HEK293T (cell line): ENCODE measurements at regions not wholly inside any gene's neighbourhood (a gene's known extent, or its start where the extent isn't known, plus 50 kb on each side); places are given as distances from the start of the nearest gene placed in this dataset.

Source experiments
- CTCF ChIA-PET: fragments of 350-600 bp; formaldehyde crosslinking; extraction: SDS; loops from one replicate; lab custom pipeline; 2021; ENCODE audit warnings: antibody characterized with exemption, inconsistent platforms; lab: Yijun Ruan, JAX
- POLR2A ChIA-PET: fragments of 350-600 bp; formaldehyde crosslinking; extraction: SDS; loops from one replicate; lab custom pipeline; 2020; ENCODE audit warnings: antibody characterized with exemption, inconsistent platforms; lab: Yijun Ruan, JAX
- DNase-seq: peaks from one replicate; pipeline ENCODE4 v3.0.0; 2012; ENCODE audit warnings: mixed read lengths; ENCODE audit errors: extremely low spot score
- ARNT ChIP-seq: fragments of 450-650 bp; IDR thresholded peaks from 2 replicates; pipeline ENCODE4 v1.6.1; 2017; ENCODE audit warnings: mild to moderate bottlenecking
- BHLHE40 ChIP-seq: fragments of 450-650 bp; IDR thresholded peaks from 2 replicates; pipeline ENCODE4 v1.6.1; 2016; ENCODE audit warnings: mild to moderate bottlenecking, moderate library complexity, borderline replicate concordance
- CTBP1 ChIP-seq: fragments of 450-650 bp; IDR thresholded peaks from 2 replicates; pipeline ENCODE4 v1.6.1; 2016; ENCODE audit warnings: borderline replicate concordance
- ELF4 ChIP-seq: fragments of 450-650 bp; IDR thresholded peaks from 2 replicates; pipeline ENCODE4 v1.6.1; 2017; ENCODE audit warnings: antibody characterized with exemption
- FOXA1 ChIP-seq: fragments of 450-650 bp; IDR thresholded peaks from 2 replicates; pipeline ENCODE4 v1.6.1; 2016; ENCODE audit warnings: mild to moderate bottlenecking
- FOXK2 ChIP-seq: fragments of 450-650 bp; IDR thresholded peaks from 2 replicates; pipeline ENCODE4 v1.6.1; 2016; ENCODE audit warnings: mild to moderate bottlenecking
- FOXM1 ChIP-seq: fragments of 450-650 bp; IDR thresholded peaks from 2 replicates; pipeline ENCODE4 v1.6.1; 2017; ENCODE audit warnings: mild to moderate bottlenecking, borderline replicate concordance
- HDGF ChIP-seq: fragments of 450-650 bp; IDR thresholded peaks from 2 replicates; pipeline ENCODE4 v1.6.1; 2017; ENCODE audit warnings: antibody characterized with exemption, borderline replicate concordance
- L3MBTL2 ChIP-seq: fragments of 450-650 bp; conservative IDR thresholded peaks from 2 replicates; pipeline ENCODE4 v1.6.1; 2016; ENCODE audit warnings: mild to moderate bottlenecking
- LEF1 ChIP-seq: fragments of 450-650 bp; IDR thresholded peaks from 2 replicates; pipeline ENCODE4 v1.6.1; 2017; ENCODE audit warnings: mild to moderate bottlenecking, borderline replicate concordance
- NFRKB ChIP-seq: fragments of 450-650 bp; IDR thresholded peaks from 2 replicates; pipeline ENCODE4 v1.6.1; 2016; ENCODE audit warnings: mild to moderate bottlenecking, moderate library complexity
- PKNOX1 ChIP-seq: fragments of 450-650 bp; IDR thresholded peaks from 2 replicates; pipeline ENCODE4 v1.6.1; 2016
- SP1 ChIP-seq: fragments of 450-650 bp; IDR thresholded peaks from 2 replicates; pipeline ENCODE4 v1.6.1; 2017
- SUZ12 ChIP-seq: fragments of 450-650 bp; IDR thresholded peaks from 2 replicates; pipeline ENCODE4 v1.6.1; 2016; ENCODE audit warnings: mild to moderate bottlenecking
- TARDBP ChIP-seq: fragments of 450-650 bp; IDR thresholded peaks from 2 replicates; pipeline ENCODE4 v1.6.1; 2016
- ZNF384 ChIP-seq: fragments of 450-650 bp; IDR thresholded peaks from 2 replicates; pipeline ENCODE4 v1.6.1; 2016

- ChIA-PET CTCF (no interaction called here), POLR2A (no interaction called here)
- TF ChIP-seq FOXM1 (no peak), ARNT (no peak), SP1 (no peak), FOXK2 (no peak), TARDBP (no peak), HDGF (no peak), ZNF384 (no peak), ELF4 (no peak), LEF1 (no peak), PKNOX1 (no peak), BHLHE40 (no peak), FOXA1 (no peak), CTBP1 (no peak), SUZ12 (no peak), NFRKB (no peak), L3MBTL2 (no peak)
- DNase-seq, result no peak
Measured at GRCh38 chr16:26524281-26524680, 542.4 kb upstream of the C16orf82 start.

GRCh38 chr16:26524846-26525245 lies 541.9 kb upstream of the C16orf82 start:
- DNase-seq, result no peak
- CTCF ChIA-PET, result no interaction called here
- TF ChIP-seq FOXA1, result no peak
- no peak for TF ChIP-seq HDGF
- no peak for TF ChIP-seq FOXM1
- no peak for TF ChIP-seq ARNT
- TF ChIP-seq ELF4, result no peak
- TF ChIP-seq NFRKB, result no peak
- no peak for TF ChIP-seq FOXK2
- TF ChIP-seq L3MBTL2, result no peak
- TF ChIP-seq LEF1, result no peak
- TF ChIP-seq TARDBP, result no peak
- TF ChIP-seq SP1, result no peak
- TF ChIP-seq CTBP1, result no peak
- TF ChIP-seq PKNOX1, result no peak
- no peak for TF ChIP-seq SUZ12
- TF ChIP-seq ZNF384, result no peak
- no peak for TF ChIP-seq BHLHE40
- POLR2A ChIA-PET, result no interaction called here

- CTCF ChIA-PET, result no interaction called here
- TF ChIP-seq ELF4, result no peak
- no peak for TF ChIP-seq LEF1
- TF ChIP-seq FOXK2, result no peak
- TF ChIP-seq TARDBP, result no peak
- no peak for TF ChIP-seq ARNT
- no peak for TF ChIP-seq HDGF
- no peak for TF ChIP-seq BHLHE40
- POLR2A ChIA-PET, result no interaction called here
- DNase-seq, result no peak
Measured at GRCh38 chr16:26525856-26526255, 540.9 kb upstream of the C16orf82 start.

- no peak for TF ChIP-seq SP1
- no peak for TF ChIP-seq ARNT
- no peak for TF ChIP-seq FOXA1
- TF ChIP-seq FOXM1, result no peak
- TF ChIP-seq HDGF, result no peak
- no peak for TF ChIP-seq ZNF384
- no peak for TF ChIP-seq NFRKB
- TF ChIP-seq SUZ12, result no peak
- no peak for TF ChIP-seq BHLHE40
- no peak for TF ChIP-seq ELF4
- no peak for TF ChIP-seq L3MBTL2
- no peak for TF ChIP-seq TARDBP
- no peak for TF ChIP-seq FOXK2
- no peak for TF ChIP-seq CTBP1
- TF ChIP-seq LEF1, result no peak
- TF ChIP-seq PKNOX1, result no peak
- ChIA-PET POLR2A (no interaction called here), CTCF (no interaction called here)
- DNase-seq, result no peak
Measured at GRCh38 chr16:26526633-26527032, 540.1 kb upstream of the C16orf82 start.

GRCh38 chr16:26530584-26531289 lies 536.0 kb upstream of the C16orf82 start:
- ChIA-PET POLR2A (no interaction called here), CTCF (no interaction called here)
- TF ChIP-seq PKNOX1 (no peak), L3MBTL2 (no peak), FOXM1 (no peak), HDGF (no peak), CTBP1 (no peak), SUZ12 (no peak)
- DNase-seq, result no peak

- ChIA-PET POLR2A (no interaction called here), CTCF (no interaction called here)
- DNase-seq, result no peak
- TF ChIP-seq FOXK2 (no peak), ZNF384 (no peak), L3MBTL2 (no peak), HDGF (no peak), LEF1 (no peak), ARNT (no peak), SUZ12 (no peak), SP1 (no peak), BHLHE40 (no peak), PKNOX1 (no peak), FOXA1 (no peak), ELF4 (no peak), FOXM1 (no peak), NFRKB (no peak), TARDBP (no peak), CTBP1 (no peak)
Measured at GRCh38 chr16:26531290-26531730, 535.4 kb upstream of the C16orf82 start.
